SK-N-SH (cell line): ENCODE measurements at regions not wholly inside any gene's neighbourhood (a gene's known extent, or its start where the extent isn't known, plus 50 kb on each side); places are given as distances from the start of the nearest gene placed in this dataset.

Experiments
- CTCF ChIA-PET: fragments of 300-600, 350-600 bp; formaldehyde crosslinking; extraction: SDS; loops from one replicate; lab custom pipeline; 2021; lab: Yijun Ruan, JAX
- POLR2A ChIA-PET: fragments of 350-600 bp; sonication (Branson Sonifier 250); formaldehyde crosslinking; extraction: SDS; loops from one replicate; lab custom pipeline; 2020; ENCODE audit warnings: antibody characterized with exemption, inconsistent platforms; lab: Yijun Ruan, JAX
- DNase-seq: peaks from one replicate; pipeline ENCODE4 v3.0.0; 2012
- H2AFZ ChIP-seq: fragments of 200-600 bp; sonication (generic); 2 replicates; pipeline ENCODE4 v1.8.1; 2016; ENCODE audit warnings: antibody characterized with exemption, mild to moderate bottlenecking, low read depth
- H3F3A ChIP-seq: fragments of 200-600 bp; sonication (generic); replicated peaks from 2 replicates; pipeline ENCODE3; 2016; ENCODE audit warnings: antibody characterized with exemption, mild to moderate bottlenecking; ENCODE audit not compliant: insufficient read depth
- H3K27ac ChIP-seq, 2 experiments: fragments of 200-500 bp in 1 of 2; fragments of 200-600 bp in 1 of 2; sonication (Bioruptor generic) in 1 of 2; sonication (generic), shearing (Covaris generic) in 1 of 2; 2 replicates each; pipeline versions ENCODE4 v1.5.1 to v1.6.1; 2014 to 2016; ENCODE audit warnings: low read depth in 2 of 2, inconsistent platforms in 1 of 2, low read length in 1 of 2, mild to moderate bottlenecking in 1 of 2, mixed read lengths in 1 of 2
- H3K27me3 ChIP-seq: fragments of 200-600 bp; sonication (generic), shearing (Covaris generic); 2 replicates; pipeline ENCODE4 v1.6.1; 2016; ENCODE audit warnings: mixed run types; ENCODE audit not compliant: insufficient read depth
- H3K36me3 ChIP-seq, 2 experiments: fragments of 200-500 bp in 1 of 2; fragments of 200-600 bp in 1 of 2; sonication (Bioruptor generic) in 1 of 2; sonication (generic) in 1 of 2; replicated peaks in 1 of 2; 2 replicates each; pipeline versions ENCODE3 to v1.5.1; 2014 to 2016; ENCODE audit warnings: low read length in 1 of 2, mild to moderate bottlenecking in 1 of 2; ENCODE audit not compliant: insufficient read depth in 2 of 2, control insufficient read depth in 1 of 2
- H3K4me1 ChIP-seq, 2 experiments: fragments of 200-500 bp in 1 of 2; fragments of 200-600 bp in 1 of 2; sonication (Bioruptor generic) in 1 of 2; sonication (generic), shearing (Covaris generic) in 1 of 2; 2 replicates each; pipeline versions ENCODE4 v1.5.1 to v1.6.1; 2014 to 2016; ENCODE audit warnings: low read depth in 1 of 2, low read length in 1 of 2, mixed run types in 1 of 2; ENCODE audit not compliant: insufficient read depth in 2 of 2, control insufficient read depth in 1 of 2
- H3K4me2 ChIP-seq: fragments of 200-600 bp; sonication (generic), shearing (Covaris generic); 2 replicates; pipeline ENCODE4 v1.6.1; 2017; ENCODE audit warnings: mixed run types
- H3K4me3 ChIP-seq, 2 experiments: fragments of 200-500 bp in 1 of 2; fragments of 200-600 bp in 1 of 2; sonication (Bioruptor generic) in 1 of 2; sonication (generic), shearing (Covaris generic) in 1 of 2; 2 replicates each; pipeline versions ENCODE4 v1.5.1 to v1.8.1; 2014 to 2016; ENCODE audit warnings: low read depth in 2 of 2, inconsistent platforms in 1 of 2, low read length in 1 of 2, mild to moderate bottlenecking in 1 of 2, mixed read lengths in 1 of 2, moderate library complexity in 1 of 2
- H3K79me2 ChIP-seq: fragments of 200-600 bp; sonication (generic); 2 replicates; pipeline ENCODE4 v1.8.1; 2017; ENCODE audit warnings: mild to moderate bottlenecking; ENCODE audit not compliant: insufficient read depth
- H3K9ac ChIP-seq: fragments of 200-600 bp; sonication (generic); 2 replicates; pipeline ENCODE4 v1.6.1; 2017; ENCODE audit warnings: mixed run types
- H3K9me2 ChIP-seq: fragments of 200-600 bp; sonication (generic); 2 replicates; pipeline ENCODE4 v1.6.1; 2017; ENCODE audit warnings: mixed run types
- H3K9me3 ChIP-seq: fragments of 200-600 bp; sonication (generic); 2 replicates; pipeline ENCODE4 v1.6.1; 2017; ENCODE audit warnings: mixed run types, mild to moderate bottlenecking, moderate library complexity
- H4K20me1 ChIP-seq: fragments of 200-600 bp; sonication (generic); 2 replicates; pipeline ENCODE4 v1.6.1; 2017; ENCODE audit warnings: mild to moderate bottlenecking, mixed run types; ENCODE audit not compliant: insufficient read depth
- CHD2 ChIP-seq: fragments of 150-350 bp; IDR thresholded peaks from 2 replicates; pipeline ENCODE4 v1.6.1; 2018; ENCODE audit warnings: low read length; ENCODE audit not compliant: partially characterized antibody
- CTCF ChIP-seq: fragments of 200-600 bp; sonication (generic); IDR thresholded peaks from 2 replicates; pipeline ENCODE4 v1.6.1; 2017; ENCODE audit warnings: antibody characterized with exemption, mild to moderate bottlenecking, moderate library complexity
- EP300 ChIP-seq, 2 experiments: IDR thresholded peaks; 2 replicates each; pipeline versions ENCODE4 v1.4.0 to v1.6.1; 2012; ENCODE audit warnings: borderline replicate concordance in 1 of 2, low read depth in 1 of 2, low read length in 1 of 2
- FOXJ3 ChIP-seq: sonication (generic); formaldehyde crosslinking; IDR thresholded peaks from 2 replicates; pipeline ENCODE4 v1.5.1; 2020; ENCODE audit warnings: mild to moderate bottlenecking, missing genetic modification reagents
- FOXM1 ChIP-seq: IDR thresholded peaks from 2 replicates; pipeline ENCODE4 v1.4.0; 2012; ENCODE audit warnings: low read depth, mild to moderate bottlenecking
- JUND ChIP-seq: IDR thresholded peaks from 2 replicates; pipeline ENCODE4 v1.4.0; 2012
- MAX ChIP-seq: IDR thresholded peaks from 2 replicates; pipeline ENCODE4 v1.4.0; 2012; ENCODE audit warnings: low read depth
- MXI1 ChIP-seq: IDR thresholded peaks from 2 replicates; pipeline ENCODE4 v1.6.1; 2012; ENCODE audit warnings: mild to moderate bottlenecking, low read depth, low read length, improper control_type of control experiment
- NFIC ChIP-seq: IDR thresholded peaks from 2 replicates; pipeline ENCODE4 v1.4.0; 2012; ENCODE audit warnings: borderline replicate concordance
- NRF1 ChIP-seq: IDR thresholded peaks from 2 replicates; pipeline ENCODE4 v1.6.1; 2012; ENCODE audit warnings: low read depth, mild to moderate bottlenecking, low read length
- RAD21 ChIP-seq: IDR thresholded peaks from 2 replicates; pipeline ENCODE4 v1.6.1; 2012; ENCODE audit warnings: mild to moderate bottlenecking, low read length
- RCOR1 ChIP-seq: fragments of 150-350 bp; IDR thresholded peaks from 2 replicates; pipeline ENCODE4 v1.6.1; 2017; ENCODE audit warnings: antibody characterized with exemption, low read length
- RFX5 ChIP-seq: IDR thresholded peaks from 2 replicates; pipeline ENCODE4 v1.6.1; 2012; ENCODE audit warnings: mild to moderate bottlenecking, improper control_type of control experiment, low read length
- RXRA ChIP-seq: IDR thresholded peaks from 2 replicates; pipeline ENCODE4 v1.4.0; 2012; ENCODE audit warnings: low read depth, mild to moderate bottlenecking, borderline replicate concordance
- TCF12 ChIP-seq: IDR thresholded peaks from 2 replicates; pipeline ENCODE4 v1.4.0; 2012
- TEAD4 ChIP-seq: IDR thresholded peaks from 2 replicates; pipeline ENCODE4 v1.4.0; 2012; ENCODE audit warnings: mild to moderate bottlenecking, borderline replicate concordance; ENCODE audit not compliant: insufficient read depth
- USF2 ChIP-seq: fragments of 150-350 bp; IDR thresholded peaks from 2 replicates; pipeline ENCODE4 v1.6.1; 2017; ENCODE audit warnings: antibody characterized with exemption, low read length, low read depth, borderline replicate concordance
- WGBS: methylation state at CpG from one replicate; pipeline ENCODE4 v1.1.6; 2017; ENCODE audit warnings: low lambda C conversion rate; 5-methylcytosine and 5-hydroxymethylcytosine counted together

- DNase-seq: no peak
- no peaks in the 10 kb centered on the region for H3K79me2 ChIP-seq
Measured at GRCh38 chr4:166538491-166539005, 665.5 kb downstream of the TLL1 start.

GRCh38 chr4:166546009-166546408 lies 673.0 kb downstream of the TLL1 start:
- H3F3A ChIP-seq: no peaks in the 10 kb centered on the region
- H3K4me2 ChIP-seq: no peak overlapping the region
- no peaks in the 10 kb centered on the region for H3K9me3 ChIP-seq
- H3K4me1 ChIP-seq: no peaks in the 10 kb centered on the region
- H4K20me1 ChIP-seq: no peaks in the 10 kb centered on the region
- ChIA-PET POLR2A (no interaction called here), CTCF (no interaction called here)
- DNase-seq: no peak
- no peaks in the 10 kb centered on the region for H3K36me3 ChIP-seq
- no peaks in the 10 kb centered on the region for H3K27me3 ChIP-seq
- no peaks in the 10 kb centered on the region for H3K79me2 ChIP-seq
- WGBS: 34% methylated on average over 5 of the region's 6 CpGs
- H3K27ac ChIP-seq: no peak overlapping the region
- no peak overlapping the region for H3K9ac ChIP-seq
- no peak for TF ChIP-seq RXRA
- no peak for TF ChIP-seq NFIC
- TF ChIP-seq FOXJ3 (CRISPR knock-in tag): no peak
- no peak for TF ChIP-seq RFX5
- no peak for TF ChIP-seq USF2
- H3K9me2 ChIP-seq: no peaks in the 10 kb centered on the region
- H2AFZ ChIP-seq: no peak overlapping the region
- H3K4me3 ChIP-seq: no peak overlapping the region

More at GRCh38 chr4:166538491-166539005, 665.5 kb downstream of the TLL1 start:
- H3K4me1 ChIP-seq: no peaks in the 10 kb centered on the region
- H2AFZ ChIP-seq: peak overlapping the region; percentile 66; the same call in 1 of the 2 replicates
- no peak overlapping the region for H3K4me2 ChIP-seq
- no peaks in the 10 kb centered on the region for H3F3A ChIP-seq
- H3K27ac ChIP-seq: no peak overlapping the region
- no peak overlapping the region for H3K4me3 ChIP-seq
- no peak overlapping the region for H3K9ac ChIP-seq
- ChIA-PET CTCF (no interaction called here), POLR2A (no interaction called here)
- no peaks in the 10 kb centered on the region for H4K20me1 ChIP-seq
- H3K9me2 ChIP-seq: no peaks in the 10 kb centered on the region; the same call in 1 of the 2 replicates
- WGBS: 71% methylated on average over 2 of the region's 2 CpGs
- no peaks in the 10 kb centered on the region for H3K9me3 ChIP-seq
- no peaks in the 10 kb centered on the region for H3K27me3 ChIP-seq
- TF ChIP-seq CHD2 (no peak), NRF1 (no peak), RCOR1 (no peak), JUND (no peak), CTCF (no peak), TCF12 (no peak), MXI1 (no peak), EP300 (IDR thresholded peaks at IDR 0.05; ENCODE audit: borderline replicate concordance in 1 of 2, low read depth in 1 of 2, low read length in 1 of 2) (no peak), NFIC (no peak), MAX (no peak), TEAD4 (no peak), RXRA (no peak), FOXM1 (no peak), RAD21 (no peak)
- H3K36me3 ChIP-seq: no peaks in the 10 kb centered on the region
